ENCODE measurements at regions not wholly inside any gene's neighbourhood (a gene's known extent, or its start where the extent isn't known, plus 50 kb on each side); places are given as distances from the start of the nearest gene placed in this dataset.

- TF ChIP-seq, protein P1, sequence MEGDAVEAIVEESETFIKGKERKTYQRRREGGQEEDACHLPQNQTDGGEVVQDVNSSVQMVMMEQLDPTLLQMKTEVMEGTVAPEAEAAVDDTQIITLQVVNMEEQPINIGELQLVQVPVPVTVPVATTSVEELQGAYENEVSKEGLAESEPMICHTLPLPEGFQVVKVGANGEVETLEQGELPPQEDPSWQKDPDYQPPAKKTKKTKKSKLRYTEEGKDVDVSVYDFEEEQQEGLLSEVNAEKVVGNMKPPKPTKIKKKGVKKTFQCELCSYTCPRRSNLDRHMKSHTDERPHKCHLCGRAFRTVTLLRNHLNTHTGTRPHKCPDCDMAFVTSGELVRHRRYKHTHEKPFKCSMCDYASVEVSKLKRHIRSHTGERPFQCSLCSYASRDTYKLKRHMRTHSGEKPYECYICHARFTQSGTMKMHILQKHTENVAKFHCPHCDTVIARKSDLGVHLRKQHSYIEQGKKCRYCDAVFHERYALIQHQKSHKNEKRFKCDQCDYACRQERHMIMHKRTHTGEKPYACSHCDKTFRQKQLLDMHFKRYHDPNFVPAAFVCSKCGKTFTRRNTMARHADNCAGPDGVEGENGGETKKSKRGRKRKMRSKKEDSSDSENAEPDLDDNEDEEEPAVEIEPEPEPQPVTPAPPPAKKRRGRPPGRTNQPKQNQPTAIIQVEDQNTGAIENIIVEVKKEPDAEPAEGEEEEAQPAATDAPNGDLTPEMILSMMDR (IDR thresholded peaks at IDR 0.05) = no peak
- TF ChIP-seq POLR2A (IDR thresholded peaks at IDR 0.05) = no peak
These were observed 90.0 kb upstream of the GRPR start for GRCh38 chrX:16033331-16033730.
